Stimulated activated CD4-positive, alpha-beta T cell treated with anti-CD3 and anti-CD28 coated beads, Interleukin-4, amount 100 ng/mL, for 4 hours (primary cell): ENCODE measurements at regions not wholly inside any gene's neighbourhood (a gene's known extent, or its start where the extent isn't known, plus 50 kb on each side); places are given as distances from the start of the nearest gene placed in this dataset.

Experiments
- DNase-seq, 2 experiments: peaks; one replicate each; pipeline ENCODE4 v3.0.0-alpha.2; 2020

DNA sequence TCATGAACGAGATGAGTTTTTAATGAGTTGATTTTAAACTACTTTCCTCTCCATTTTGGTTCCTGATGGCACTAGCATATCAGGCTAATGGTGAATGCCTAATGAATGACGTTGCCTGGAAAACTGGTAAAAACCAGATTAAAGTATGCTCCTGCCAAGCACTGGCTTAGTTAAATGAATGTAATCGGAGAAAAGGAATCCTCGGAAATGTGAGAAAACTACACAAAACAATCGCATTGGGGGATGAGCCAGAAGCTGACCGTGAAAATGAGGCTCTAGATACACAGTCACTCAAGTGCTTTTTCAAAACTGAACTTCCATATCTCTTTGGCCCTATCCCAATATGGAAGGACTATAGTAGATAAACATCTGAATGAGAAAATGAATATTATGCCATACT lies 153.8 kb upstream of the COL1A2 start:
- DNase-seq: no peak

DNA sequence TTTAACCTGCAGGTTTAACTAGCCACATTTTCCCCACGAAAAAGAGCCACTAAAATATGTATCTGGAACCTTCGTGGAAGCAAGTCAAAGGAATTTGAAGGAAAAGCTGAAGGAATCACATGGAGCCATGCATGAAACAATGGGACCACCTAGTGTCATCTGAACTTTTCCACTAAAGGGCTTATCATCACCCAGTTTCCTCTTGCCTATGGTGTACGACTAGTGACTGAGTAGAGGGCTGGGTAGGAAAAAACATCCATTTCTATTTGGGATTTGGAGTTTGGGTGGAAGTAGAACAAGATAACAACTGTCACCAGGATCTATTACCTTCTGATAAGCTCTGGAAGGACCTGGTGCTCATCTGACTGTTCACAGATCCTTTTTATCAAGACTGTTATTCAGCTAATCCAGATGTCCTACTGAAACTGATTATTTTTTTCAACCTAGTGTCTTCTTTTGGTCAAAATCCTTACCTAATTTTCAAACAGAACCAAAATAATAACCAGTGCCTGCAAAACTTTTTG lies 153.2 kb upstream of the COL1A2 start:
- DNase-seq: no peak

DNA sequence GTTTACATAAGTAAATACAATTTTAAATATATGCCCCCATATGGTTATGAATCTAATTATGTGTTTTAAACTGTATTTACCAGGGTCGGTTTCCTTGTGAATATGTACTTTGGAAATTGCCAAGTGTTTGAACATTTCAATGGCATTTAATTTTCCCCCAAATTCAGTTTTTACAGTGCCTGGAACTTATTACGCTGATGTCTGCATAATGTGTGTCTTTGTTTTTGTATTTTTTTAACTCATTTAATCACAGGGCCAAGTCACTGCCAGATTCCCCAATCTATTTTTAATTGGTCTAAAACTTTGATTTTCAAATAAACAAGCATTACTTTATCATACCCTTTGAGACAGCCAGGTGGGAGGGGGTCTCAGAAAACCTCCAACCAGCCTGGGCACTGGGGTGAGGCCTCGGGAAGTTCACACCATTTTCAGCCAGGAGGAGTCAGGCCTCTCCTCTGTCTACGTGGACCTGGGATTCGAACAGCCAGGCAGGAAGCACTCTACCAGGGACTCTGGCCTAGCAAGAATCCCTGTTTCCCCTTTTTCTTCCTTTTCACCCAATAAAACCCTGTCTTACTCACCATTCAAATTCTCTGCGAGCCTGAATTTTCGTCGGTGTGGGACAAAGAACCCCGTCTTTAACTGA lies 151.5 kb upstream of the COL1A2 start:
- no peak for DNase-seq

DNA sequence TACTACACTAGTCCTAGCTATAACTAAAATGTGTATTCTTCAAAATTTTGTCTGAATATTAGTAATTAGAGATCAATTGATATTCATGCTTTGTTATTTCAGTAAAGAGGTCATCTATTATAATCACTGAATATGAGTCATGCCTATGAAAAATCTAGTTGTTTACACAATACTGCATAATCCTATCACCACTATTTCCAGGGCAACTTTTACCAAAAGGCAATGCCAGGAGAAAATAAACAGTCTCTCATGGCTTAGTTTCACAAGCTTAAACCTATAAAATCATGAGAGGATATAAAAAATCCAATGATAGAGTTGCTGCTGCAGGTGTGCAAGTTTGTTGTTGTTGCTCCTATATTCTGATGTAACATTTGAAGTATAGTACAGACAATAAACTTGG lies 149.9 kb upstream of the COL1A2 start:
- no peak for DNase-seq

DNA sequence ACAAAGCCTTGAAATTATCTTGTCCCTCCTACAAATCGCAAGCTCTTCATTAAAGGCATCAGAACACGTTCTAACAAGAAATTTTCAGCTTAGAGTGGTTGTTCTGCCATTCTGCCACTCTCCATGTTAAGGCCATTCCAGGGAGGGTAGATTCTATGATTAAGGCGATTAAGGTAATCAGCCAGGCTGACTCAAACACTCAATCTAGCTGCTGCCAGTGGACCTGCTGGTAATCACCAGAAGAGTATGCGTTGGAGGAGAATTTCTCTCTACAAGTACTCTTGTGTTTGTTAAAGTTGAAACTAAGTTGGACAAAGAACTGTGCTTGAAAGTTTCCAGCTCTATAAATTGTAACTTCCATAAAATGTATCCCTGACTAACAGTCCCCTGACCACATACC lies 149.2 kb upstream of the COL1A2 start:
- no peak for DNase-seq

DNA sequence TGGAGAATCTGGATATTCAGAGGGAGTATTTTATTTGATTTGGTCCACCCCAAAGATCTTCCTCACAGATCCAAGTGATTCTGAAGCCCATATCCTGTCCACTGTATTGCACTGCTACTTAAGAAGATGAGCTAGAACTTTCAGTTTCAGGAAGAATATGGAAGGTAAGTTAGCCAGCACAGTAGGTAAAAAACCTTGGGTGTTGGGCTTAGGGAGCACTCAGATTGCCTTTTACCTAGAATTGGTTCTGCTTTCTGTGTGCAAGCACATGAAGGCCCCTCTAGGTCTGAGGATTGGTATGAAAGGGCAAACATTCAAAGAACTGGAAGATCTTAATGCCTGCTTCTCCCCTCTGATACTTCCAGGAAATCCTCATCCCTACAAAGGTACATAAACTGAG lies 146.7 kb upstream of the COL1A2 start:
- DNase-seq: no peak

DNA sequence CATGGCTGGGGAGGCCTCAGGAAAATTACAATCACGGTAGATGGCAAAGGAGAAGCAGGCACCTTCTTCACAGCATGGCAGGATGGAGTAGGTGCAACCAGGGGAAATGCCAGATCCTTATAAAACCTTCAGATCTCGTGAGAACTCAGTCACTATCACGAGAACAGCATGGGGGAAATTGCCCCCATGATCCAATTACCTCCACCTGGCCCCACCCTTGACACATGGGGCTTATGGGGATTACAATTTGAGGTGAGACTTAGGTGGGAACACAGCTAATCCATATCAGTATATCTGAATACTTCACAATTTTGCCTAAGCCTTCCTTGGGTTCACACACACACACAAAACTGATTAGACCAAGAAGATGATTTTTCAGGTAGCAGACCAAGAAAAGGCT lies 145.1 kb upstream of the COL1A2 start:
- no peak for DNase-seq

DNA sequence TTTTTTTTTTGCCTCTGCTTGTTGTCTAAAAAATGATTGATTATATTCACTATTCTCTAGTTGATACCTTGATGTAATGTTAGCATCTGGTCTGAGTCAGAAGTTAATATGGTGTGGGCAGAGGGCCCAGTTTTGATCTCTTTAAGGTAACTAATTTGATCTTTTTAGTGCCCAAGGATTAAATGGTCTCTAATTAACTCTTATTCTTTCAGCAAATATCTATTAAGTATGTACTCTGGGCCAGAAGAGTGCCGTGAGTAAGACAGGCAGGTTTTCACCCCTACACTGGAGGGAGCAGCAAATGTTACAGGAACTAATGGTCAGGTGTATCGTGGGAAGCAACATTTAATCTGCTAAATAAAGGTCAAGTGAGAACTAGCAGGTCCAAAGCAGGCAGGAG lies 144.6 kb upstream of the COL1A2 start:
- DNase-seq: no peak

DNA sequence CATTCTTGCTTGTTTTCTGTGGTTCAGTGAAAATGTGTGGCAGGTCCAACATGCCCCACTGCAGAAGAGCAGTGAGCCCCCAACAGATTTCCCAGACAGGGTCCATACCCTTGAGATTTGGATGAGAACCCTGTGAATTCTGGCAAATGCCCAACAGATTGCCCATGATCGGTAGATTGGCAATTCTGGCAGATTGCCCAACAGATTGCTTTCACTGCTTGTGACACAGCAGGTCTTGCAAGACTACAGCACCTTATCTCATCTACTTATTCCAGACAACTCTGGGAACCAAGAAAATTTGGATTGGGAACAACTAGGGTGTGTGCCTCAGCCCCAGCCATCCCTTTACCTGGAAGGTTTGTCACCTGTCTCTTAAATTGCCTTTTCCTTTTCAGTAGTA lies 143.7 kb upstream of the COL1A2 start:
- no peak for DNase-seq

DNA sequence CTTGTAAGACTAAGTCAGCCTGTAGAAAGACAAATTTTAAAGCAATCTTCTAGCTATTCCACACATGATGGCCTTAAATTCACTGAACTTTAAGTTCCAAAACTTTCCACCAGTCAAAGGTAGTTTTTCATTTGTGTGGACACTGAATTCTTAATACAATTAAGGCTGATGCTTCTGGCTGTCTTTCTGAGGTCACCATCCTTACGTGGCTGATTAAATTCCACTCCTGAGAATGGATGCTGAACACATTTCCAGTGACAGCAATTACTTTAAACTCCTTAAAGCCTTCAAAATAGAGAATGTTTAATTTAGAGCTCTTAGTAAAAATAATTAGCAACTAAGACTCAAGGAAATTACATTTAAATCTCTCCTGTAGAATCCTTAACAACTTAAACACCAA lies 142.6 kb upstream of the COL1A2 start:
- DNase-seq: no peak

DNA sequence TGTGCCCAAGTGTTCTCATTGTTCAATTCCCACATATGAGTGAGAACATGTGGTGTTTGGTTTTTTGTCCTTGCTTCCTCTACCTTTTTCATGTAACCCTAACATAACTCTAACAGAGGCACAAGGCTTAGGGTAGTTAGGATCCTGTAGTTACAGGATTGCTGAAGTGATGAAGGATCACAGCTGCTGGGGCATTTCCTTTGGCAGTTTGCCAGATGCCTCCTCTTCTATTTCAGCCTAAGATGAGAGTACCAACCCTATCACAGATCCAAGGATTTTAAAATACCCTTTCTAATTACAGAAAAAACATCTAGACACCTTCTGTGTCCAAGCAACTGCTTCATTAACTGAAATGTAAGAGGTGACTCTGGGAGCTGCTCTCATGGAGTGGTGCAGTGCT lies 141.7 kb upstream of the COL1A2 start:
- DNase-seq: no peak

DNA sequence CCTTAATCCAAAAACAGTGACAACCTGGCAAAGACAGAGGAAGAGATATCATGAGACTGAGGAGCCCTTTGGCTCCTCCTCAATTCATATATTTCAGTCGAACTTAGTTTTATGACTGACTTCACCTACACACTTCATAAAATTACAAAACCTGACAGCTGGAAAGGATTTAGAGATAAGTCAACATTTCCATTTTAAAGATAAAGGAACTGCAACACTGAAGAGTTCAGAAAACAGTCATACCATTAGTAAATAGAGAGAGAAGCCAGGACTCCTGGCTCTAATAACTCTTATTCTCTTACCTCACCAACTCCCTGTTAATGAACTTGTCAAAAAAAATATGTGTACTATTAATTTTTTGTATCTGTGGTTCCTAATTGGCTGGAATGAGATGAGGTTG lies 141.0 kb upstream of the COL1A2 start:
- DNase-seq: no peak

DNA sequence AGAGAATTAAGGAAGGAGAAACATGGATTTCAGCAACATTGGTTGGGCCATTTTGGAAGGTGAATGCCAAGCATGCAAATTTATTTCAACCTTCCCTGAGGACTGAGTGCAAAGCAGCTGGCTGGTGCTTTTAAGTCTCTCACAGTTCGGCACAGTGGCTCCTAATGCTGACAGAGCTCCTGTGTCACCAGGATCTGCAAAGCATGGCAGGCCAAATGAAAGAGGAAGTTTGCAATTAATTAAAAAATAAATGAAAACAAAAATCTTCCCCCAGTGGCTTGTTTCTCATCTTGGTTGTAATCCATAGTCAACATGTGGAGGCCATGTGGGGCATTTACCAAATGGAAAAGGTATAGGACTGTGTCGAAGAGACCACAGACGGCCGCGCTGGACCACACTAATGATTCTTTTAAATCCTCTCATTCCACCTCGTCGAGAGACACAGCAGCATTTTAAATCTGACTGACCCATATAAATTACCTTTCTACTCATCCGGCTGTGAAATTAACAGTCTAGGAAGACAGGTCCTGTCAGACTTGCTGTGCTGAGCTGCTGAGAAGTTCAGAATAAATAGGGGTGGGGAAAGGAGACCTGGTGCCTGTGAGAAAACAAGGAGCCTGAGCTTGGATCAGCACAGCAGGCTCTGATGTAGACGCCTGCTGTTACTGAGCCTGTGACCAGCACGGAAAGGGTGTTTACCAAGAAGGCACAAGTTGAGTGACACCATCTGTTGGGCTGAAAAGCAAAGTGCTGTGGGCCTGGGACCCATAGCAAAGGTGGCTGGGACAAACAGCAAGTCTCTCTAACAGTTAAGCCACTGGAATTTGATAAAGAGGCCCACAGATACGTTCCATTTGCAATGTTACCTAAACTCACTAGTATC lies 136.0 kb upstream of the COL1A2 start:
- DNase-seq: no peak

DNA sequence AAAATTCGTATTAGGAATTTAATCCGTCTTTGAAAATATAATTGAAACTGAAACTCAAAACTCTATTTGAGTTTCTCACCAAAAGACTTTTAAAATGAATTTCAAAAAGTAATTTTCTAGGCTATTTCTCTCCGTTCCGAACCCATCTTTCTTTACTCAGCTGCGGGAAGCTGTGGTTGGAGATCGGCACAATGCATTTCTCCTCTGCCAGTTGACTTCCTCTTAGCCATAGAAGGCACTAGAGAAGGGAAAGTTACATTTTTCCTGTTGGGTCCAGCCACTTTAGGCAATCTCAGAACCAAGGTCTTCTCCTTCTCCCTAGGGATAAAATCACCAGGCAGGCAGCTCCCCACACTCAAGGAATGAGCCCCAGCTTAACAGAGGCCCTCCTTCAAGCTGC lies 133.6 kb upstream of the COL1A2 start:
- DNase-seq: no peak

DNA sequence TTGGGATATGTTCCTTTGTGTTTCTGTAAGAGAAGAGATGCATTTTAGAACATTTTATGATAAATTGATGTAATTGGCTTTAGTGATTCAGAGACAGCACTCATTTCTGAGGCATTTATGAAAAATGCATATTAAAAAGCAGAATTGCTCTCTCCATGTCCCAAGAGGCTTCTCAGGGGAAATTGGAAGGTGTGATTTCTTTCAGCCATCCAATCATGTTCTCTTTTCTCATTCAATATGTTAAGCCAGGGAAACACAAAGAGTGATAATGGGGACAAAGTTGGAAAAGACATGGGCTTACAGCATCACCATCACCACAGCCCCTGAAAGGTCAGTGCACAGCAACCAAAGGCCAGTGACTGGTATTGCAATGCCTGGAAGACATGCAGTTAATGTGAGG lies 129.9 kb upstream of the COL1A2 start:
- DNase-seq: no peak

DNA sequence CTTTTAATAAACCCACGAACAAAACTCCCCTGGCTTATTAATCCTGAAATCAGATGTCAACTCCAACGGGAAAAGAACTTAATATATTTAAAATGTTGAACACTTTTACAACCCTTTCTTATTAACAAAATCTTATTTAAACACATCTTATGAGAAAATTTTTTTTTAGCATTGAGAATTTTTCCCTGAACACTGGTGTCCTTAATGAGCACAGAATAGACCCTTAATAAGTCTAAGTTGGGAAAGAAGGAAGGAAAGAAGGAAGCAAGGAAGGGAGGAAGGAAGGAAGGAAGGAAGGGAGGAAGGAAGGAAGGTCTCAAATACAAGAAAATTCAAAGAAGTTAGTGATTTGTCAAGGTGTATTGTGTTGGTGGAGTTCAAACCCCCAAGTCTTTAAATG lies 129.2 kb upstream of the COL1A2 start:
- DNase-seq: no peak

DNA sequence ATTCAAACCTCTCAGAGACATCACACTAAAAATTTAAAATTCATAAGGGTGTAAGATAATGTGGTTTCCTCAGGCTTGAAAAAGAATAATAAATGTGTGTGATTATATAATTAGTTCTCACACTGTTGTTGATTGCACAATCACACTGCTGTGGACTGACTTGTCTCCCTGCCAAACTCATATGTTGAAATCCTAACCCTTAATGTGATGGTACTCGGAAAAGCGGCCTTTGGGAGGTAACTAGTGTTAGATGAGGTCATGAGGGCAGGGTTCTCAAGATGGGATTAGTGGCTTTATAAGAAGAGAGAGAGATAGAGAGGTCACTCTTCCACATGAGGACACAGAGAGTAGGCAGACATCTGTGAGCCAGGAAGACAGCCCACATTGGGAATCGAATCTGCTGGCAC lies 128.5 kb upstream of the COL1A2 start:
- DNase-seq: no peak

DNA sequence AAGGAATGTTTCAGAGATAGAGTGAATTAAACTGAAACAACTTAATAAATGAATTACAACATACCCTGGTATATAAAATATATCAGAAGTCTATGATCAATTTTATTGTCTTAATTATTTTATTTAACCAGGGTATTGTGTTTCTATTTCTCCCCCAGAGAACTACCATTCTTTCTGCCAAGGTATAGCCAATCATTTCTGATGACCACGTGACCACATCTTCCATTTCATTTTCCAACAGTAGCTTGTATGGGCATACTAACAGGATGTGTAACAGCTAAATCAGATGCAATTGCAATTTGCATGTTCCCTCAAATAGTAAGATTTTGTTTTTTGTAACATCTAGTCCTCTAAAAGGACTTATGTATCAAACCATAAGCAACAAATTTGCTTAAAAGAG lies 123.9 kb upstream of the COL1A2 start:
- no peak for DNase-seq

DNA sequence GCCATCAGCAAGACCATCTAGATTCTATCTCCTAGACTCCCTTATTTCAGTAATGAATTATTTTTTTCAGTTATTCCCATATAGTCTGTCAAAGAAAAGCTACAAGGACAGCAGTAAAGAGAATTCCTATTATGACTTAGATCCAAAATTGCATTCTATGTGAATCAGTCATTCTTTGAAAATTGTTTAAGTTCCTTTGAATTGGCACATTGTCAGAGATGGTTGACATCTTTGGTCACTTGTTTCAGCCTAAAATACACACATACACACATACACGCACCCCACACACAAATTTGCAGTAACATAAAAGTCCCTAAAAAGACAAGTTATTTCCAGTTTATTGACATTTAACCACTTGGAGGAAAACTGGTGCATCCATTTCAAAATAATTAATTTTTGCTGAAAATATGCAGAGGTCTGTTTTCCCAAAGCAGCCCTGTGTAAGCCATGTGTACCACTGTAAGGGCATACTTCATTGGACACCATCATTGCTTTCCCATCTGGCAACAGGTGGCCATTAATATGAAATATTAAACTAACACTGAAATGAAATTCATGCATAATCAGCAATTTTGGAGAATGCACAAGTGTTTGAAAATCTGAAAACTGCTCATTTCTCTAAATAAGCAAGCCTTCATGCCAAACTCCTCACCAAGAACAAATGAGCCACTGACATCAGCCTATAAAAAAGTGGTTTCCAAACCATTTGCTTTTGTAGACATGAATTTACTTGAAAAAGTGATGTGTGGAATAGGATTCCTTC lies 121.7 kb upstream of the COL1A2 start:
- no peak for DNase-seq

DNA sequence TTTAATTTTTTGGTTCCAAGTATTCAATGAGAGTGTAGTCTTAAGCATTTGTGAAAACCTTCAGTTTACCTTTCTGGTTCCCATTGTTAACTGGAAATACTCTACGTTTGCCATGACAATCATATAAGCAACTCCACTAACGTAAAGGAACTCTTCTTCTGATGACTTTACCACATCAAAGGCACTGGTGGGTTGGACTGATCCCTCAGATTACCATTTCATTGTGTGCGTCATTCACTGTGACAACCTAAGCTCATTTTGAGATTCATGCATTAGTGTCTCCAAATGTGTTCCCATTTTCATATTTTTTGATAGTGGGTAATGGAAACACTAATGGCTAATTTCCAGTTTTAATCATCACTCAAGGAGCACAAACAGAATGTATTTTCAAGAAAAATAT lies 119.9 kb upstream of the COL1A2 start:
- DNase-seq: no peak

DNA sequence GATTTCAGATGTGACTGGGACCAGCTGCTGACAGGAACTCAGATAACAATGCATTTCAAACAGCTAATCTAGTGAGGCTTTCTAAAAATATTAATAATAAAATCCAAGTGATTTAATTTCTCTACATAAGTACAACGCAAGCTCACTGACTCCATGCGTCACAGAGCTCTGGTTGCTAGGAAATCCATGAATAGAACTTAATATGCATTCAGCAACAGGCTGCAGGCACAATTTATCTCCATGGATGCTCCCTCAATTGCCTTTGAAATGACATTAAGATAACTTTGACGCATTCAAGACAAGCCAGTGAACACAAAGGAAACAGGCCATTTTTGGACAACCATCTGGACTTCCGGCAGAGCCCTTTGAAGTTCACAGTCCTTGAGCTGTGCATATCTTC lies 118.7 kb upstream of the COL1A2 start:
- no peak for DNase-seq

DNA sequence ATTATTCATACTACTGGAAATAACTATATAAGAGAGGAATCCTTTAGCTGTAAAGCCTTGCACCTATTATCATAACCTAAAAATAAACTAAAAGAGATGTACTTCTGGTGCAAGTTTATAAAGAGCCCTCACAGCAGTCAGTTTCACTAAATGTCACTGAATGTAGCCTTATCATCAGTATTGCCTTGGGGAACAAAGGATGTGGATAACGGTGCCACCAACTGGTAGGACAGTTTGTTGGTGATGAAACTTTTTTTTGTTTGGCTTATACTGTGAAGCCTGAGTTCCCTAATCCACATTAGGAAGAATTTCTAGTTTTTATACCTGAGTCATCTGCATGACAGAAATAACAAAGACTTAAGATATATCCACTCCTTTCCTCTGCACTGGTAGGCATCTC lies 117.9 kb upstream of the COL1A2 start:
- DNase-seq: no peak

DNA sequence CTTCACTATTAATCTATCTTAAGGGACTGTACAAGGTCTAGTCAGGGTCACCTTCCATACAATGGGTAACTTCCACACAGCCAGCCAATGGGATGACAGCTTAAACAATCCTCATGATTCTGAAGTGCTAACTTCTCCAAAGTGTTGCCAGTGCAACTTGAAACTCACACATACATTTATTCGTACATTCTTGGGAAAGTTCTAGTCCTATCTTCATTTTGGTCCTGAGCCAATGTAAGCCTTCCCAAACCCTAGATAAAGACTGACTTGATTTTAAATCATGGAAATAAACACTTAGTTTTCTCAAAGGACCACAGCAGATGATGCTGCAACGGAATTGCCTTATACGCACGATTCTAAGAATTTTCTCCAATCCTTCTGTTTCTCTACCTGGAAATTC lies 117.5 kb upstream of the COL1A2 start:
- DNase-seq: no peak

DNA sequence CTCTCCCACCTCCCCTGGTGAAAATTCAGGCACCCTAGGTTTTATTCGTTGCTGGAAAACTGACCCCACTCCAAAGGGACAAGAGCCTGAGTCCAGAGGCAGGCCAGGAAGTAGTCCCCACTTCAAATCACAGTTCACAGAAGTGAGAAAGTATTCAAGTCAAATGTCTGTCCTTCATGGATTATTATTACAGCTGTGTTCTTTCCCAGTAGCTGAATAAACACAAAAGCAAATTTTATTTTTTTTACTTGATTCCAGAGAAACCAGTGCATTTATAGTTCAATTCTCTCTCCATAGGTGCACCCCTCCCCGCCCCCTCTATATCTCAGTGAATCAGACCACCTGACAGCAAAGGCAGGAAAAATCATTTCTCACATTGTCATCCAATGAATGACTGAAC lies 113.8 kb upstream of the COL1A2 start:
- no peak for DNase-seq
